Body of pancreas (tissue), 4 donors: ENCODE measurements at regions not wholly inside any gene's neighbourhood (a gene's known extent, or its start where the extent isn't known, plus 50 kb on each side); places are given as distances from the start of the nearest gene placed in this dataset.

Source experiments
- POLR2A ChIP-seq, 3 donors: fragments of 450-650 bp; IDR thresholded peaks; one replicate each; pipeline ENCODE4 v1.6.1; 2016; ENCODE audit warnings: antibody characterized with exemption in 3 of 3, mild to moderate bottlenecking in 2 of 3
- TF ChIP-seq, protein P1 (sequence below), 7 experiments: fragments of 450-650 bp in 4 of 7; fragments of 200-600 bp in 3 of 7; sonication (generic) in 3 of 7; IDR thresholded peaks; one replicate each; pipeline ENCODE4 v1.5.1; 2016 to 2019; ENCODE audit warnings: antibody characterized with exemption in 7 of 7

DNA sequence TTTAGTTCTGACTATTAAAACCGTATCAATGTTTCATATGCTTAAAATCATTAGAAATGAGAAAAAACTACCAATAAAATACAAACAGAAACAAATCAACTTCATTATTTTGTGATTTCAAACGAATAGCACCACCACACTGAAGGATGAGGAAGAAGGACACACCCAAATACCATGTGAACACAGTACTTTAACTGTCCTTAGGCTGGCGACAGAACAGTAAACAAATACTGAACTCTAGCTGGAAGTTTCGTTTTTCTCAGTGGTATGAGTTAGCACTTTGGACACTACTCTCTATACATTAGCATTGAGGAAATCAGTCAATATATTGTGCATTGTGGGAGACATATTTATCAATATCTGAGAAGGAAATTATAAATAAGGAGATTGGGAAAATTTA, 202.4 kb upstream of the AGAP1 start:
- TF ChIP-seq, protein P1, sequence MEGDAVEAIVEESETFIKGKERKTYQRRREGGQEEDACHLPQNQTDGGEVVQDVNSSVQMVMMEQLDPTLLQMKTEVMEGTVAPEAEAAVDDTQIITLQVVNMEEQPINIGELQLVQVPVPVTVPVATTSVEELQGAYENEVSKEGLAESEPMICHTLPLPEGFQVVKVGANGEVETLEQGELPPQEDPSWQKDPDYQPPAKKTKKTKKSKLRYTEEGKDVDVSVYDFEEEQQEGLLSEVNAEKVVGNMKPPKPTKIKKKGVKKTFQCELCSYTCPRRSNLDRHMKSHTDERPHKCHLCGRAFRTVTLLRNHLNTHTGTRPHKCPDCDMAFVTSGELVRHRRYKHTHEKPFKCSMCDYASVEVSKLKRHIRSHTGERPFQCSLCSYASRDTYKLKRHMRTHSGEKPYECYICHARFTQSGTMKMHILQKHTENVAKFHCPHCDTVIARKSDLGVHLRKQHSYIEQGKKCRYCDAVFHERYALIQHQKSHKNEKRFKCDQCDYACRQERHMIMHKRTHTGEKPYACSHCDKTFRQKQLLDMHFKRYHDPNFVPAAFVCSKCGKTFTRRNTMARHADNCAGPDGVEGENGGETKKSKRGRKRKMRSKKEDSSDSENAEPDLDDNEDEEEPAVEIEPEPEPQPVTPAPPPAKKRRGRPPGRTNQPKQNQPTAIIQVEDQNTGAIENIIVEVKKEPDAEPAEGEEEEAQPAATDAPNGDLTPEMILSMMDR (IDR thresholded peaks at IDR 0.05): no peak
- TF ChIP-seq POLR2A (IDR thresholded peaks at IDR 0.05): no peak
